ENCODE measurements at regions not wholly inside any gene's neighbourhood (a gene's known extent, or its start where the extent isn't known, plus 50 kb on each side); places are given as distances from the start of the nearest gene placed in this dataset.

DNA sequence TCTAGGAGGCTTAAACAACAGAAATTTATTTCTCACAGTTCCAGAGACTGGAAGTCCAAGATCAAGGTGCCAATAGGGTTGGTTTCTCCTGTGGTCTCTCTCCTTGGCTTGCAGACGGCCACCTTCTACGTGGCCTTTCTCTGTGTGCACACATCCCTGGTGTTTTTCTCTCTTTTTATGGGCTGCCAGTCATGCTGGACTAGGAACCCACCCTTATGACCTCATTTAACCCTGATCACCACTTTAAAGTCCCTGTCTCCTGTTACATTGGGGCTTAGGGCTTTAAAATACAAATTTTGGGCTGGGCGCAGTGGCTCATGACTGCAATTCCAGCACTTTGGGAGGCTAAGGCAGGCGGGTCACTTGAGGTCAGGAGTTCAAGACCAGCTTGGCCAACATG is 157.1 kb downstream of the TLE1 start:
- intact Hi-C loops (cut with DNase I, micrococcal nuclease) = no loop called here
- ATAC-seq = no peak

DNA sequence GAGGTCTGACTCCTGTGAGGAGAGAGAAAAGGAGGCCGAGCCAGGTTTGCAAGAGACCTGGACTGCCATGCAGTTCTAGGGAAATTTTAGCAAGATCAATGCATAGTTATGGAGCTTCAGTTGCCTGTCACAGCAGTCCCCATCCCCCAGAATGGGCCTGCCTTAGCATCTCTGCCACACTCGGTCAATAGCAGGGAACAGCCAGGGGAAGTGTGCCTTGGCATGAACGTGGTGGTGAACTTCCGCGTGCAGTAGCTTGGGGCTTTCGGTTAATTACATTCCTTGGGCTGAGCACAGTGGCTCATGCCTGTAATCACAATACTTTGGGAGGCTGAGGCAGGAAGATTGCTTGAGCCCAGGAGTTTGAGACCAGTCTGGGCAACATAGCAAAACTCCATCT is 157.8 kb downstream of the TLE1 start:
- intact Hi-C loops (cut with DNase I, micrococcal nuclease) = no loop called here
- no peak for DNase-seq
- no peak for ATAC-seq

More for the DNA sequence above, 157.1 kb downstream of the TLE1 start:
- DNase-seq = no peak

DNA sequence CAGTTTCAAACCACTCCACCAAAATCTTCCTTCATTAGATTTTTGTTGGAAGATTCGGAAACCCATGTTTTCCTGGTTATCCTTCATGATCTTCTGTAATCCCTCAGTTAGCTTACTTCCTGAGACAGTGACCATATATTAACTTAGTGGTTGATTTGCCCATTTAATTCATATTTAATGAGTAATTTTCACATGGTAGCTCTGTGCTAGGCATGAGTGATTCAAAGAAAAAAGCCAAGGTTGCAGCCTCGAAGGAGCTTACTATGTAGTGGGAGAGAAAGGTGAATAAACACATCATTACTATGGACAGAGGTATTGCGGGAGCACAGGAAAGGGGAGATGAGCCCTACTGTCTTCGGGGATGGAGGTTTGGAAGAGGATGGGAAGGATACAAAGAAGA is 158.5 kb downstream of the TLE1 start:
- ATAC-seq = no peak
- intact Hi-C loops (cut with DNase I, micrococcal nuclease) = no loop called here
- DNase-seq = no peak

DNA sequence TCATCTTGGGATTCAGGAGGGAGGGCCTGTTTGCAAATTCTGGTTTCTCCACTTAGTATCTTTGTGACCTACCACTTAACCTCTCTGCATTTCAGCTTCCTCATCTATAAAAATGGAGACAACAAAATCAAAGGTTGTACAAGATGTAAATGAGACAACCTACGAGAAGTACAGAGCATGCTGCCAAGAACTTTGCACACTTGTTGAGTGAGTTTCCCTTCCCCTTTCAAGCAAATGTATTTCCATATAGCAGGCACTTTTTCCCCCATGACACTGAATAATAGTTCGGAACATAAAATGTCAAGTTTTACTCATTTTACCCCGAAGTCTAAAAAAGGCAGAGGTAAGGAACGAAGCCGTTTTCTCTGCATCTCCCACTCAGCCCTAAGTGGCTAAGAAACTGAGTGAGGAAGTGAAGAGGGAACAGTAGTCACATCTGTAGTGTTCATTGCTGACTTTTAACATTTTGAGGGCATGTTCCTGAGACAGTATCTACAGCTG is 159.0 kb downstream of the TLE1 start:
- intact Hi-C loops (cut with DNase I, micrococcal nuclease) = no loop called here
- peak; percentile 92 for ATAC-seq
- peak in 1 of 2 donors; percentile 32 for DNase-seq

DNA sequence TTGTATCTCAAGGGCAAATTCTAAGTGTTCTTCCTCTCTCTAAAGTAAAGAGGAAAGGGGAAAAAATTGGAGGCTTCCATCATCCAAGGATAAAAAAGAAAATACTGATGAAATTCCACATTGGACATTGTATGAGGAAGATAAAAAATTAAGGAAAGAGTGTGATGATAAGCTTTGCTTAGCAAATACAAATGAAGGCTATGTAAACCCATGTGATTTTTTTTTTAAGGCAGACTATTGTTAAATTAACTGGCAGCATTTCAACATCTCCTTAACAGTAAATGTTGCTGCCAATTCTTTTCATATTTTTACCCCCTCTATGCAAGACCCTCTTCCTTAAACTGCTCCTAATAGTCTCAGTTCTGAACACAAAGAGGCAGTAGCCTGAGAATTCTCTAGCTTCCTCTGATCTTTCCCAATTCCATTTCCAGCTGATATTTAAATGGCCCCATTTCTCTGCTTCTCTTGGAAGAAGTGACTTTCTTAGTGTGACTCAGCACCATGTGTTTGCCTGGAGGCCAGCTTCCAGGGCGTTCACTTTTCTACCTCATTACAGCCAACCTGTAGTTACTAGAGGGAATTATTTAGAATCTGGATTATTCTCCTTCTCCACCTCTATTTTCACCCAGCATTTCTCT is 159.7 kb downstream of the TLE1 start:
- DNase-seq = no peak

DNA sequence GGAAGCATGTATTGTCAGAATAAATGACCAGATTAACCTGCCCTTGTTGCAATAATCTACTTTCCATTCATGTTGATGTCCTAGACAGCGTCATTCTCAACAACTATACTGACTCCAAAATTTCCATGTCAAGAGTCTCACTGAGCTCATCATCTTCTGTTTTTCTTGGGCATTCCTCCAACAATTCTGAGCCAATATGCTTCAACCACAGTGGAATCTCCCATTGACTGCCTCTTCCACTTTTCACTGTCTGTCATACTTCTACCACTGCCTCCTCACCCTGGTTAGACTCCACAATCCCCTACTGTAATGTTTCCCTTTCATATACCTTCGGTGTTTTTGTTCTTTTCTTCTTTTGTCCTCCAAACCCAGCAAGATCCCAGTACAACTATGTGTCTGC is 162.8 kb downstream of the TLE1 start:
- no peak for DNase-seq
- no peak for ATAC-seq
- intact Hi-C loops (cut with DNase I, micrococcal nuclease) = loop anchor here in 1 of 2 donors (10.0 kb wide), 1 partner anchor 158 kb away; the partner anchor contains the start of gene TLE1

More for the DNA sequence above, 159.7 kb downstream of the TLE1 start:
- intact Hi-C loops (cut with DNase I, micrococcal nuclease) = loop anchor here in 1 of 2 donors (10.0 kb wide), 1 partner anchor 155 kb away; the partner anchor contains the start of gene TLE1
- ATAC-seq = peak; percentile 68

DNA sequence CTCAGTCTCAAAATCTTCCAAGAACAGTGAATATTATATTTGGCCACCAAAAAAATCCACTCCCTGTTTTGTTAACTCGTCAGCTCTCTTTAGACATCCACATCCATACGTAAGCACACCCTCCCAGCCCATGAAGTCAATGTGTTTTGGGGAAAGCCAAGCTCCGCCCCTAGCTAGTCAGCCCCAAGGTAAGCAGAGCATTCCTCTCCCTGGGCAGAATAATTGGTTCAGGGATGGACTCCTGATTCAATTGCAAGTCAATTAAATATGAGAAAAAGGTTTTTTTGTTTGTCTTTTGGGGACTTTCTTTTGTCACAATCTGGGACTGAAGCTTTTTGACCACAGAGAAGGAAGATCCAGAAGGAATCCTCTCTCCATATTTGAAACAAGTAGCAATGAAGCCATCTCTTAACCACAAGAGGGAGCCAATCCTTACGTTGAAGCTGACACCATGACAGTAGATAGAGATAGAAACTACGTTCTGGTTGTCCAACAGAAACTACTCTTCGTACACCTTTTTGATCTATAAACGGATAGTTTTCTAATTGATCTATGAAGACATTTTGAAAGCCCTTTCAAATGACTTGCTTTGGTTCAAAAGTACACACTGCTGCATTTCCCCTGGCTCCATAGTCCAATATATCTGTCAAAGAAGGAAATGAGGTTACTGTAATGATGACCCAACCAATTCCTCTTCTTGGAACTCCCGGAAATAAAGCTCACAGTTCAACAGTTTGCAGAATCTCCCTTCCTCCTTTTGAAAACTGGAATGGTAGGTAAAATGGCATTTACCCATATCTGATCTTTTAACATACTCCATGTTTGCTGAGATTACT is 166.4 kb downstream of the TLE1 start:
- DNase-seq = no peak
- peak; percentile 92 for ATAC-seq
- intact Hi-C loops (cut with DNase I, micrococcal nuclease) = loop anchor here in 1 of 2 donors (10.0 kb wide), 1 partner anchor 162 kb away; the partner anchor contains the start of gene TLE1

DNA sequence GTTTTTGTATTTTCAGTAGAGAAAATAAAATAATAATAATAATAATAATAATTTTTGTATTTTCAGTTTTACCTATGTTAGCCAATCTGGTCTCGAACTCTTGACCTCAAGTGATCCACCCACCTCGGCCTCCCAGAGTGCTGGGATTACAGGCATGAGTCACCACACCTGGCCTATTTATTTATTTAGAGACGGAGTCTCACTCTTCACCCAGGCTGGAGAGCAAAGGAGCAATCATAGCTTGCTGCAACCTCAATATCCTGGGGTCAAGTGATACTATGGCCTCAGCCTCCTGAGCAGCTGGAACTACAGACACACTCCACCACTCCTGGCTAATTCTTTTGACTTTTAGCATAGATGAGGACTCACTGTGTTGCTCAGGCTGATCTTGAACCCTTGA is 167.5 kb downstream of the TLE1 start:
- DNase-seq (no peak), ATAC-seq (peak; percentile 52)
- intact Hi-C loops (cut with DNase I, micrococcal nuclease) = loop anchor here in 1 of 2 donors (10.0 kb wide), 1 partner anchor 163 kb away; the partner anchor contains the start of gene TLE1

DNA sequence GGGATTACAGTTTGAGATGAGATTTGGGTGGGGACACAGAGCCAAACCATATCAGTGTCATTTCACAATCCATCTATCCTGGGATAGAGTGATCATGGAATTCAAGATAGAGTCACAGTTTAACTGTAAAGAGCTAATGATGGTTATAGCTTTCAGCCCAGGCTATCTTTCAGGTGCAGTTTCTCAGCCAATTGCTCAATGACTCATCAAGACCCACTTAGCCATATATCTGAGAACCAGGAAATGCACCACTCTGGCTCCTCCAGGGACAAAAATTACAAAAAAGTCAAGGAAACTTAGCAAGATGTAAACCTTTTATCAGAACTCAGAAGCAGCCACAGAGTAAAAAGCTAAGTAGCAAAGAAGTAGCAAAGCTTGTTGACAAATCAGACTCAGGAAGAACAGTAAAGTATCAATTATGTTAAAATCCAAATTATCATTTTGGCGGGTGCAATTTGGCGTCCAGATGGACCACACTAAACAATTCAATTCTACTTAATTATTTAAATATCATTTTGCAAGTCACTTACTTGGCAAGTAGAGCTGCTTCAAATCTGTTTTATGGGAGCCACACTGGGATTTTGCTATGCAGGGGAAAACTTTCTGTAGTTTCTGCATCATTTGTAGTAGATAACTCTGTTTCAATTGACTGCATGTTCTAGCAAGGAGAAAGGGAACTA is 169.4 kb downstream of the TLE1 start:
- no peak for DNase-seq
- intact Hi-C loops (cut with DNase I, micrococcal nuclease) = loop anchor here in 1 of 2 donors (10.0 kb wide), 1 partner anchor 165 kb away; the partner anchor contains the start of gene TLE1
- no peak for ATAC-seq

DNA sequence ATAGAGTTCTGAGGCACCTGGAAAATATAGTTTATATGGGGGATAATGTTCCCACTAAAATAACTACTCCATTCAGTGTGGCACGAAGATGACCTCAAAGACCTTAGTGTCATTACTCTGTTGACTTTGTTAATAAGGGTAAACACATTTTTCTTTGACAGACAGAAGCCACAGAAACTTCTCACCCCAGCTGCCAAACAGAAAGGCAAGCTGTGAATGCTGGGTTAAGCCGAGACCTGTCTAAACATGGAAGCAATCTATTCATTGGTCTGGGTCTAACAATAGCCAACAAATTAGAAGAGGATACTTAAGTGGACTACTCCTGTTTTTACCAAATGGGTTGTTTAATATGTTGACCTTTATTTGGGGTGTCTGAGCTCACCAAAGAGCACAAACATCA is 171.4 kb downstream of the TLE1 start:
- DNase-seq (no peak), ATAC-seq (no peak)
- intact Hi-C loops (cut with DNase I, micrococcal nuclease) = no loop called here

DNA sequence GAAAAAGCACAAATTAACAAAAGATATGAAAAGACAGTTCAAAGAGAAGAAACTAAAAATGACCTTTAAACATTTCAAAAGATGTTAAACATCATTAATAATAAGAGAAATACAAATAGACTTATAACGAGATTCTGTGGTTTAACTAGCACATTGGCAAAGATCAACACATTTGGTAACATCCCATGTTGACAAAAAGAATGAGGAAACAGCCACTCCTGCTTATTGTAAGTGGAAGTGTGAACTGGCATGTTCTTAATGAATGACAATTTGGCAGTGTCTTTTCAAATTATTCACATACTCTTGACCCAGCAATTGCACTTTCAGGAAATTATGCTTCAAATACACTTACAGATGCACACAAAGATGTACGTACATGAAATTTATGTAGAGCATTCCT is 176.3 kb downstream of the TLE1 start:
- intact Hi-C loops (cut with DNase I, micrococcal nuclease) = no loop called here
- DNase-seq = no peak
- ATAC-seq = no peak

DNA sequence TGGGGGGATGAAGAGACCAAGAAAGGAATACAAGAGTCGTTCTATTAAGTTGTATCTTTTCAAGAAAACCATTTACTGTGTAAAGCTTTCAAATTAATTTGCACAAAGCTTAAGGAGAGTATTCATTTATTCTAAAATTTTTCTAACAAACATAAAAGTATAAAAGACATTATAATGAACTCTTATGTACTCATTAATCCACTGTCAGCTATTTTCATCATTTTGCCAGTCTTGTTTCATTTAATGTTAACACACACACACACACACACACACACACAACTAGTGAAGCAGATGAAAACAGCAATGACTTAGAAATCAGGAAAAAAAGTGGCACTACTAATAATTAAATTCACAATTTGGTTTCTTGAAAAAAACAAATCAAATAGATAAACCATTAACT is 176.7 kb downstream of the TLE1 start:
- DNase-seq = no peak
- no peak for ATAC-seq
- intact Hi-C loops (cut with DNase I, micrococcal nuclease) = no loop called here

DNA sequence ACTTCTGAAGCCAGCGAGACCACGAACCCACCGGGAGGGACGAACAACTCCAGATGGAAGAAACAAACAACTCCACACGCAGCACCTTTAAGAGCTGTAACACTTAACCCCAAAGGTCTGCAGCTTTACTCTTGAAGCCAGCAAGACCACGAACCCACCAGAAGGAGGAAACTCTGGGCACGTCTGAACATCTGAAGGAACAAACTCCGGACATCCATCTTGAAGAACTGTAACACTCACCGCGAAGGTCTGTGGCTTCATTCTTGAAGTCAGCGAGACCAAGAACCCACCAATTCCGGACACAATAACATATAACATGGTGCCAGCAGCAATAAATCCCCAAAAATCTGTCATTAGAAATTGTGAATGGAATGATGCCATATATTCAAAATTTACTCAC is 180.9 kb downstream of the TLE1 start:
- DNase-seq (no peak), ATAC-seq (no peak)
- intact Hi-C loops (cut with DNase I, micrococcal nuclease) = no loop called here

DNA sequence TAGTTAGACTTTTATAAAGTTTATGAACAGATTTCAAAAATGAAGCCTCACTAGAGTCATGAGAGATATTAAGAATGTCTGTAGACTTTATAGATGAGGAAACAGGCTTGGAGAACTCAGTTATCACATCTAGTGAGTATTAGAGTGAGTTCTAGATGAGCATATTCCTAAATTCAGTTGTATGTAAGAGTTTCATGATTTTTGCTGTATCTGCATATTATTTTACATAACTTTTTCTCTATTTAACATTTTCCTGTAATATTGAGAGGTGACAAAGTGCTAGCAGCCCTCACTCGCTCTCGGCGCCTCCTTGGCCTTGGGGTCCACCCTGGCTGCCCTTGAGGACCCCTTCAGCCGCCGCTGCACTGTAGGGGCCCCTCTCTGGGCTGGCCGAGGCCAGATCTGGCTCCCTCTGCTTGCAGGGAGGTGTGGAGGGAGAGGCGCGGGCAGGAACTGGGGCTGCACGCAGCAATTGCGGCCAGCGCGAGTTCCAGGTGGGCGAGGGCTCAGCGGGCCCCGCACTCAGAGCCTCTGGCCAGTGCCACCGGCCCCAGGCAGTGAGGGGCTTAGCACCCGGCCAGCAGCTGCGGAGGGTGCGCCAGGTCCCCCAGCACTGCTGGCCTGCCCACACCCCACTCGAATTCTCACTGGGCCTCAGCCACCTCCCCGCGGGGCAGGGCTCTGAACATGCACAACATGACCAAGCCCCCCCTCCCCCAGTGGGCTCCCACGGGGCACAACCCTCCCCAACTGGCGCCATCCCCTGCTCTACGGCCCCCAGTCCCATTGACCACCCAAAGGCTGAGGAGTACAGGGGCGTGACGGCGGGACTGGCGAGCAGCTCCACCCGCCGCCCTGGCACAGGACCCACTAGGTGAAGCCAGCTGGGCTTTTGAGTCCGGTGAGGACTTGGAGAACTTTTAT is 182.1 kb downstream of the TLE1 start:
- intact Hi-C loops (cut with DNase I, micrococcal nuclease) = no loop called here
- ATAC-seq = no peak
- no peak for DNase-seq

DNA sequence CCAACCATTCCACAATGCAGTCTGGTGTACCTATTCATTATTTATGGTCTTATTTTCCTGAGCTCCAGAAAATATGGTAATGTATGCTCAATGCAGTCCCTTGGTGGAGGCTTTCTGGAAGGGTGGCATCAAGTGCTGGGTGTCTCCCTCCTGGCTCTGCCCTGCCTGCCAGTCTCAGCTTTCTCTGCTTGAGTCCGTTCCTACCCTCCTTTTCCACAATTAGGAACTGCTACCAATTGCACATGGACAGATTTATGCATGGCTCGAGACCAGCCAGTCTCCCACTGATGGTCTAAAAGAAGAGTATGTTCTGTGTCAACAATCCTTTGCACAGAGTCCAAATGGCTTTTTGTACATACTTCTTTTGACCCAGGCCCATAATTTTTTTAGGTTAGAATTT is 189.8 kb downstream of the TLE1 start:
- intact Hi-C loops (cut with DNase I, micrococcal nuclease) = no loop called here
- ATAC-seq (no peak), DNase-seq (no peak)

DNA sequence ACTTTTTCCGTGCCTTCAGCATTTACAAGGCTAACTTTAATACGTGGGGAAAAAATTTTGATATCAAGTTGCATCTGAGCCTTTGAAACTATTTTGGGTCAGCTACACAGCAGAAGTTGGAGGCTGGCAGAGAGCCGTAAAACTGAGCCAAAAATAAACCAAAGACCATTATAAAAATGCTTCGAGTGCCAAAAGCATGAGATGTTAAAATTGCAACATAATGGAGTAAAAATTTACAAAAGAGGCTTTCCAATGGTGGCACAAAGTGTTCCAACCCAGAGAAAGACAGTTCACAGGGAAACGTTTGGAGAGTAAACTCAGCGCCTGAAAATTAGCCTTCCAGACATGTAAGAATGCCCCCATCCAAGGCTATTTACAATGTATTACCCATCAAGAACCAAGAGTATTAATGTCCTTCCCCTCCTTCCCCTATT is 190.3 kb downstream of the TLE1 start:
- no peak for ATAC-seq
- intact Hi-C loops (cut with DNase I, micrococcal nuclease) = no loop called here
- DNase-seq = no peak

DNA sequence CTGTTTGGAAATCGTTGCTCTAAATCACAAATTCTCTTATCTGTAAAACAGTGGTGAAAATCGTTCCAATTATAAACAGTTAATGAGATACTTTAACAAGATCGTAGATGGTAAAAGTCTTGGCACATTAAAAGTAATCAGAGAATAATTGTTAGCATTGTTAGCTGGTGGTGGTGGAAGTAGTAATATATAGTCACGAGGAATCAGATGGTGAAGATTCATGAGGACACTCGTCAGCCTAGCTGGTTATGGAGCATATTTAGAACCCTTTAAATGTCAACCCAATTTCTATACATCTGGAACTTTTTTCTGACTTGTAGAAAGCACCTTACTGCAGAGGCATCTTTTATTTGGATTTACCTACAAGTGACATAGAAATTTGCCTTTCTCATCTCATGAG is 190.8 kb downstream of the TLE1 start:
- intact Hi-C loops (cut with DNase I, micrococcal nuclease) = no loop called here
- DNase-seq = no peak

DNA sequence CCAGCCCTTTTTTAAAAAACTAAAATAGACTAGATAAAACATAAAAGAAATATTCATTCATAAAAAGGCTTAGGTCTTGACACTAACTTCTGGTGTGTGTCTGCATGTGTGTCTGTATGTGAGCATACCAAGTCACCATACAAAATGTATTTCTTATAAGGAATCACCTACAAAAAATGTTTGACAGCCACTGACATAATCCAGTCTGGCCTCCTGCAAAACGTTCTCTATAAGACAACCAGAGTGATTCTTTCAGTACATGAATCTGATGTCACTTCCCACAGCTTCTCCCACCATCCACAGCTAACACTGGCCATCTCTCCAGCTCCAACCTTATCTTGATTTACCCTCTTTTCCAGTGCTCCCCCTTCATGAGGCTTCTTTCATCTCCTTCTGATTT is 192.3 kb downstream of the TLE1 start:
- ATAC-seq = no peak
- intact Hi-C loops (cut with DNase I, micrococcal nuclease) = no loop called here
- no peak for DNase-seq

More for the DNA sequence above, 190.8 kb downstream of the TLE1 start:
- no peak for ATAC-seq

All from left colon (tissue), 2 donors.